HUES64 (cell line): ENCODE measurements at regions not wholly inside any gene's neighbourhood (a gene's known extent, or its start where the extent isn't known, plus 50 kb on each side); places are given as distances from the start of the nearest gene placed in this dataset.

Source experiments
- H3K27ac ChIP-seq: 2 replicates; pipeline ENCODE4 v1.7.0; 2013; ENCODE audit warnings: low read depth, low read length, inconsistent platforms
- H3K27me3 ChIP-seq: 2 replicates; pipeline ENCODE4 v1.6.1; 2013; ENCODE audit warnings: mild to moderate bottlenecking, low read length; ENCODE audit not compliant: insufficient read depth
- H3K36me3 ChIP-seq: 2 replicates; pipeline ENCODE4 v1.6.1; 2013; ENCODE audit warnings: mild to moderate bottlenecking, low read length; ENCODE audit not compliant: insufficient read depth
- H3K4me1 ChIP-seq: 2 replicates; pipeline ENCODE4 v1.6.1; 2013; ENCODE audit warnings: mild to moderate bottlenecking, low read length, moderate library complexity; ENCODE audit not compliant: insufficient read depth
- H3K4me3 ChIP-seq: 2 replicates; pipeline ENCODE4 v1.5.1; 2013; ENCODE audit warnings: mild to moderate bottlenecking, low read length, moderate library complexity
- H3K9ac ChIP-seq: 2 replicates; pipeline ENCODE4 v1.6.1; 2013; ENCODE audit warnings: mild to moderate bottlenecking, low read depth, low read length
- H3K9me3 ChIP-seq: 2 replicates; pipeline ENCODE4 v1.6.1; 2013; ENCODE audit warnings: low read depth, low read length; ENCODE audit not compliant: insufficient read depth
- WGBS: fragments of 150-250, 120-280 bp; methylation state at CpG from one replicate; pipeline ENCODE4 v1.1.7; 2013; ENCODE audit warnings: missing lambda C conversion rate; 5-methylcytosine and 5-hydroxymethylcytosine counted together

- no peaks in the 10 kb centered on the region for H3K9me3 ChIP-seq
- H3K9ac ChIP-seq: no peak overlapping the region
- no peak overlapping the region for H3K4me3 ChIP-seq
- no peaks in the 10 kb centered on the region for H3K36me3 ChIP-seq
- no peaks in the 10 kb centered on the region for H3K4me1 ChIP-seq
- H3K27me3 ChIP-seq: no peaks in the 10 kb centered on the region
- WGBS: 88% methylated on average over 2 of the region's 2 CpGs
- no peak overlapping the region for H3K27ac ChIP-seq
These were observed 435.7 kb downstream of the DIPK2A start for GRCh38 chr3:144407335-144407734.

DNA sequence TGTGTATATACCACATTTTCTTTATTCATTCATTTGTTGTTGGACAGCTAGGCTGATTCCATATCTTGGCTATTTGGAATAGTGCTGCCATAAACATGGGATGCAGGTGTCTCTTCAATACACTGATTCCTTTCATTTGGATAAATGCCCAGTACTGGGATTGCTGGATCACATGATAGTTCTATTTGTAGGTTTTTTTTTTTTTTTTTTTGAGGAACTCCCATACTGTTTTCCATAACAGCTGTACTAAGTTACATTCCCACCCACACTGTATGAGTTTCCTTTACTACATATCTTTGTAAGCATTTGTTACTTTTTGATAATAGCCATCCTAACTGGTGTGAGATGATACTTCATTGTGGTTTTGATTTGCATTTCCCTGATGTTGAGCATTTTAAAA lies 437.7 kb downstream of the DIPK2A start:
- Histone ChIP-seq H3K4me1 (no peaks in the 10 kb centered on the region), H3K9me3 (no peaks in the 10 kb centered on the region), H3K9ac (no peak overlapping the region), H3K4me3 (no peak overlapping the region), H3K36me3 (no peaks in the 10 kb centered on the region), H3K27me3 (no peaks in the 10 kb centered on the region), H3K27ac (no peak overlapping the region)

DNA sequence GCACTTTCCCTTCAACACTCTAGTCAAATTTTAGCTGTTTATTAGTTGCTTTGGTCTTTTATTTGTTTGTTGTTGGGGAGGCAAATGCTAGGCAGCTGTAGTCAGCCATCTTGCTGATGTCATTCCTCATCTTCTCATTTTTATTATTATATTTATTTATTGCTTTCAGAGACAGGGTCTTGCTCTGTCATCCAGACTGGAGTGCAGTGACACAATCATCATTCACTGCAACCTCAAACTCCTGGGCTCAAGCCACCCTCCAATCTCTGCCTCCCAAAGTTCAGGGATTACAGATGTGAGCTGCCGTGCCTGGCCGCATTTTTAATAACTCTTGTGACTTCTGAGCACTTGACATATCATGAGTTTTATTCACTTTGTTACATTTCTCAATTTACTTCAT lies 441.4 kb downstream of the DIPK2A start:
- Histone ChIP-seq H3K9me3 (no peaks in the 10 kb centered on the region), H3K4me3 (no peak overlapping the region), H3K27me3 (no peaks in the 10 kb centered on the region), H3K4me1 (no peaks in the 10 kb centered on the region), H3K36me3 (no peaks in the 10 kb centered on the region), H3K27ac (no peak overlapping the region), H3K9ac (no peak overlapping the region)
- 95% methylated on average over 2 of the region's 2 CpGs for whole genome bisulfite sequencing

DNA sequence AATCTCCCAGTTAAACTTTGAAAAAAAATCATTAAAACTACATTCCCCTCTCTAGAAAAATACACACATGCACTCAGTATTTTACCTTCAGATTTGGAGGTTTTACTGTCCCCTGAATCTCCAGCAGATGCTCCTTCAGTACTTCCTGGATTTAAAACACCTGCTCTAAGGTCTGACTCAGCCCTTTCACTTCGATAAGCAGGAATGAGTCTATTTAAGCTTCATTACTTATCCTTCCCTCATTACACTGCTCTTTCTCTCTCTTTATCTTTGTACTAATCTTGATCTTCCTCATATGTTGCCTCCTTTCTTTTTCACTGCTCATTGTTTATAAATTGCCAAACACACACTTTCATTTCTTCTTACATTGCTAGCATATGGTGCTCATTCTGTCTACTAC lies 443.9 kb downstream of the DIPK2A start:
- Histone ChIP-seq H3K27me3 (no peaks in the 10 kb centered on the region), H3K4me1 (no peaks in the 10 kb centered on the region), H3K27ac (no peak overlapping the region), H3K36me3 (no peaks in the 10 kb centered on the region), H3K9ac (no peak overlapping the region), H3K4me3 (no peak overlapping the region), H3K9me3 (no peaks in the 10 kb centered on the region)
- WGBS: 98% methylated on average over 1 of the region's 1 CpG

DNA sequence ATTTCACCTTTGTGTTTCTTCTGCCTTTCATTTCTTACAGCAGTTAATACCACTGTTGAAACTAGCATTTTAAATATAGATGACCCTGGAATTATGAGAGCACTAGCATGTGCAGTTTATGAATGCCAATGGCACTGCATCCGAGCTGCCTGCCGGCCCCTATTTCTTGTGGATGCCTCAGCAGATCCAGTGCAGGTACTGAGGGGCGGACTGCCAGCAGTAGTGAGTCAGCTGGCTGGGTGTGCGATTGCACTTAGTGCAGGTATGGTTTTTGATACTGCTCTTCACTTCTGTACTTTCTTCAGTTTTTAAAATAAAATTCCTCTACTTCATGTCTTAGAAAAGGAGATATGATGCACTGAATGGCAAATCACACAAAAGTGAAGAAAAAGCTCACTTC lies 453.0 kb downstream of the DIPK2A start:
- Histone ChIP-seq H3K4me3 (no peak overlapping the region), H3K9ac (no peak overlapping the region), H3K27me3 (no peaks in the 10 kb centered on the region), H3K9me3 (no peaks in the 10 kb centered on the region), H3K27ac (no peak overlapping the region), H3K4me1 (peaks cover 4% of the 10 kb centered on the region), H3K36me3 (no peaks in the 10 kb centered on the region)
- 96% methylated on average over 3 of the region's 4 CpGs for WGBS

GRCh38 chr3:144426366-144426765 lies 454.7 kb downstream of the DIPK2A start:
- Histone ChIP-seq H3K4me3 (no peak overlapping the region), H3K27me3 (no peaks in the 10 kb centered on the region), H3K36me3 (no peaks in the 10 kb centered on the region), H3K4me1 (peaks cover 9% of the 10 kb centered on the region), H3K9ac (no peak overlapping the region), H3K27ac (no peak overlapping the region), H3K9me3 (no peaks in the 10 kb centered on the region)

- Histone ChIP-seq H3K4me3 (no peak overlapping the region), H3K9me3 (no peaks in the 10 kb centered on the region), H3K27me3 (no peaks in the 10 kb centered on the region), H3K36me3 (no peaks in the 10 kb centered on the region), H3K27ac (no peak overlapping the region), H3K4me1 (peaks cover 9% of the 10 kb centered on the region), H3K9ac (no peak overlapping the region)
- 92% methylated on average over 3 of the region's 4 CpGs for WGBS
These were observed 455.3 kb downstream of the DIPK2A start for GRCh38 chr3:144426967-144427366.

DNA sequence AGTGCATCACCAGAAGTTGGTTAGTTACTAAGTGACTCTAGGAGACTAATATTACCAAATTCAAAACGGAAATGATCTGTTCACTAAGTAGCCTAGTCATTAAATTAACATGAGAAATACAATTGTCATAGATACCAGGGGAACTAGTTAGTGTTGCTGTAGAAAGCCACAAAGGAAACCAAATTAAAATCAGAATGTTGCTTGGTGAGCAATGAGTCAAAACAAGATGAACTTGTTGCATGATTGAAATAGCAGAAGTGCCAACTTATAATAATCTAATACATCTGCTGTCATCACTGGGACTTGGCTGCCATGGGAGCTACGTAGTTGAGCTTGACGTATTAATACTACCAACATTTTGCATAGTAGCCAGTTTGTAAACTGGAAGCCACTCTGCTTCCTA lies 458.1 kb downstream of the DIPK2A start:
- Histone ChIP-seq H3K27me3 (no peaks in the 10 kb centered on the region), H3K4me1 (peaks cover 9% of the 10 kb centered on the region), H3K4me3 (no peak overlapping the region), H3K9me3 (no peaks in the 10 kb centered on the region), H3K36me3 (no peaks in the 10 kb centered on the region), H3K27ac (no peak overlapping the region), H3K9ac (no peak overlapping the region)
- WGBS: 50% methylated on average over 2 of the region's 3 CpGs

DNA sequence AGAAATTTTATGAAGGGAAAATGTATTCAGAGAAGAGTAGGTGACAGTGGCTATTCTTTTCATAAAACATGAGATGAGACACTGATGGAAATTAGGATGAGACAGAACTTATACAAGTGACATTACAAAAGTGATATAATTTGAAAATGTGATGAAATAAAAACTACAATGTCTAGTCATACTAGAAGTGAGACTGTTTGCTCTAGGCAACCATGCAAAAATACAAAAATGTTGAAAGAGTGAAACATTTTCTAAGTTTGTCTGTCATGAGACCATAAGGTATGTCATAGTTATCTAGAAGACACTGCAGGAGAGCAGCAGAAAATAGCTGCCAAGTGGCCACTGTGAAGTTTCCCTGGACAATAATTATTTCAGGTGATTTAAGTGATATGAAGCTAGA lies 459.5 kb downstream of the DIPK2A start:
- no peak overlapping the region for H3K27ac ChIP-seq
- H3K4me3 ChIP-seq: no peak overlapping the region
- H3K36me3 ChIP-seq: no peaks in the 10 kb centered on the region
- H3K4me1 ChIP-seq: peaks cover 9% of the 10 kb centered on the region
- H3K9ac ChIP-seq: no peak overlapping the region
- no peaks in the 10 kb centered on the region for H3K27me3 ChIP-seq
- H3K9me3 ChIP-seq: no peaks in the 10 kb centered on the region

GRCh38 chr3:144433006-144433405 lies 461.4 kb downstream of the DIPK2A start:
- H3K4me1 ChIP-seq: peaks cover 9% of the 10 kb centered on the region
- no peaks in the 10 kb centered on the region for H3K27me3 ChIP-seq
- no peak overlapping the region for H3K27ac ChIP-seq
- no peaks in the 10 kb centered on the region for H3K9me3 ChIP-seq
- H3K4me3 ChIP-seq: no peak overlapping the region
- 91% methylated on average over 1 of the region's 1 CpG for WGBS
- no peaks in the 10 kb centered on the region for H3K36me3 ChIP-seq
- H3K9ac ChIP-seq: no peak overlapping the region

GRCh38 chr3:144437989-144438388 lies 466.4 kb downstream of the DIPK2A start:
- WGBS: 97% methylated on average over 3 of the region's 3 CpGs
- no peaks in the 10 kb centered on the region for H3K4me1 ChIP-seq
- H3K9me3 ChIP-seq: no peaks in the 10 kb centered on the region
- H3K27ac ChIP-seq: no peak overlapping the region
- H3K36me3 ChIP-seq: no peaks in the 10 kb centered on the region
- no peaks in the 10 kb centered on the region for H3K27me3 ChIP-seq
- no peak overlapping the region for H3K9ac ChIP-seq
- H3K4me3 ChIP-seq: no peak overlapping the region

- no peak overlapping the region for H3K4me3 ChIP-seq
- no peaks in the 10 kb centered on the region for H3K27me3 ChIP-seq
- no peak overlapping the region for H3K9ac ChIP-seq
- 100% methylated on average over 1 of the region's 2 CpGs for WGBS
- no peaks in the 10 kb centered on the region for H3K9me3 ChIP-seq
- no peaks in the 10 kb centered on the region for H3K4me1 ChIP-seq
- H3K36me3 ChIP-seq: no peaks in the 10 kb centered on the region
- no peak overlapping the region for H3K27ac ChIP-seq
These were observed 472.4 kb downstream of the DIPK2A start for GRCh38 chr3:144444061-144444460.
